ENCODE measurements at regions not wholly inside any gene's neighbourhood (a gene's known extent, or its start where the extent isn't known, plus 50 kb on each side); places are given as distances from the start of the nearest gene placed in this dataset.

- TF ChIP-seq POLR2A (IDR thresholded peaks at IDR 0.05), result no peak
- TF ChIP-seq, protein P1, sequence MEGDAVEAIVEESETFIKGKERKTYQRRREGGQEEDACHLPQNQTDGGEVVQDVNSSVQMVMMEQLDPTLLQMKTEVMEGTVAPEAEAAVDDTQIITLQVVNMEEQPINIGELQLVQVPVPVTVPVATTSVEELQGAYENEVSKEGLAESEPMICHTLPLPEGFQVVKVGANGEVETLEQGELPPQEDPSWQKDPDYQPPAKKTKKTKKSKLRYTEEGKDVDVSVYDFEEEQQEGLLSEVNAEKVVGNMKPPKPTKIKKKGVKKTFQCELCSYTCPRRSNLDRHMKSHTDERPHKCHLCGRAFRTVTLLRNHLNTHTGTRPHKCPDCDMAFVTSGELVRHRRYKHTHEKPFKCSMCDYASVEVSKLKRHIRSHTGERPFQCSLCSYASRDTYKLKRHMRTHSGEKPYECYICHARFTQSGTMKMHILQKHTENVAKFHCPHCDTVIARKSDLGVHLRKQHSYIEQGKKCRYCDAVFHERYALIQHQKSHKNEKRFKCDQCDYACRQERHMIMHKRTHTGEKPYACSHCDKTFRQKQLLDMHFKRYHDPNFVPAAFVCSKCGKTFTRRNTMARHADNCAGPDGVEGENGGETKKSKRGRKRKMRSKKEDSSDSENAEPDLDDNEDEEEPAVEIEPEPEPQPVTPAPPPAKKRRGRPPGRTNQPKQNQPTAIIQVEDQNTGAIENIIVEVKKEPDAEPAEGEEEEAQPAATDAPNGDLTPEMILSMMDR (IDR thresholded peaks at IDR 0.05), result no peak
These were observed 96.0 kb upstream of the POT1 start for GRCh38 chr7:125025620-125026019.

Data from adrenal gland (tissue), 5 donors.